ENCODE measurements at regions not wholly inside any gene's neighbourhood (a gene's known extent, or its start where the extent isn't known, plus 50 kb on each side); places are given as distances from the start of the nearest gene placed in this dataset.

DNA sequence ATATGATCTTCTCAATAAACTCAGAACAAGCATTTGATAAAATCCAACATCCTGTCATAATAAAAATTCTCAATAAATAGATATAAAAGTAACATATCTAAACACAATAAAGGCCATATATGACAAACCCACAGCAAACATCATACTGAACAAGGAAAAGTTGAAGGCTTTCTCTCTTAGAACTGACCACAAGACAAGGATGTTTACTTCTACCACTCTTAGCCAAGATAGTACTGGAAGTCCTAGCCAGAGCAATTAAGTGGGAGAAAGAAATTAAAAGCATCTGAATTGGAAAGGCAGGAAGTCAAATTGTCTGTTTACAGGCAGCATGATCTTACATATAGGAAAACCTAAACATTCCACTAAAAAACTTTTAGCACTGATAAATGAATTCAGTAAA lies 510.9 kb downstream of the ANKRD7 start:
- TF ChIP-seq EHMT2 (IDR thresholded peaks at IDR 0.05; ENCODE audit: low read depth) (no peak), POLR2A (IDR thresholded peaks at IDR 0.05; ENCODE audit: low read length) (no peak), HOXA7 (CRISPR knock-in tag; IDR thresholded peaks at IDR 0.05) (no peak)
- TF ChIP-seq, protein P1, sequence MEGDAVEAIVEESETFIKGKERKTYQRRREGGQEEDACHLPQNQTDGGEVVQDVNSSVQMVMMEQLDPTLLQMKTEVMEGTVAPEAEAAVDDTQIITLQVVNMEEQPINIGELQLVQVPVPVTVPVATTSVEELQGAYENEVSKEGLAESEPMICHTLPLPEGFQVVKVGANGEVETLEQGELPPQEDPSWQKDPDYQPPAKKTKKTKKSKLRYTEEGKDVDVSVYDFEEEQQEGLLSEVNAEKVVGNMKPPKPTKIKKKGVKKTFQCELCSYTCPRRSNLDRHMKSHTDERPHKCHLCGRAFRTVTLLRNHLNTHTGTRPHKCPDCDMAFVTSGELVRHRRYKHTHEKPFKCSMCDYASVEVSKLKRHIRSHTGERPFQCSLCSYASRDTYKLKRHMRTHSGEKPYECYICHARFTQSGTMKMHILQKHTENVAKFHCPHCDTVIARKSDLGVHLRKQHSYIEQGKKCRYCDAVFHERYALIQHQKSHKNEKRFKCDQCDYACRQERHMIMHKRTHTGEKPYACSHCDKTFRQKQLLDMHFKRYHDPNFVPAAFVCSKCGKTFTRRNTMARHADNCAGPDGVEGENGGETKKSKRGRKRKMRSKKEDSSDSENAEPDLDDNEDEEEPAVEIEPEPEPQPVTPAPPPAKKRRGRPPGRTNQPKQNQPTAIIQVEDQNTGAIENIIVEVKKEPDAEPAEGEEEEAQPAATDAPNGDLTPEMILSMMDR (IDR thresholded peaks at IDR 0.05), result no peak
- TF ChIP-seq, protein P2, sequence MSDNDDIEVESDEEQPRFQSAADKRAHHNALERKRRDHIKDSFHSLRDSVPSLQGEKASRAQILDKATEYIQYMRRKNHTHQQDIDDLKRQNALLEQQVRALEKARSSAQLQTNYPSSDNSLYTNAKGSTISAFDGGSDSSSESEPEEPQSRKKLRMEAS (IDR thresholded peaks at IDR 0.05), result no peak
- TF ChIP-seq, protein P3, sequence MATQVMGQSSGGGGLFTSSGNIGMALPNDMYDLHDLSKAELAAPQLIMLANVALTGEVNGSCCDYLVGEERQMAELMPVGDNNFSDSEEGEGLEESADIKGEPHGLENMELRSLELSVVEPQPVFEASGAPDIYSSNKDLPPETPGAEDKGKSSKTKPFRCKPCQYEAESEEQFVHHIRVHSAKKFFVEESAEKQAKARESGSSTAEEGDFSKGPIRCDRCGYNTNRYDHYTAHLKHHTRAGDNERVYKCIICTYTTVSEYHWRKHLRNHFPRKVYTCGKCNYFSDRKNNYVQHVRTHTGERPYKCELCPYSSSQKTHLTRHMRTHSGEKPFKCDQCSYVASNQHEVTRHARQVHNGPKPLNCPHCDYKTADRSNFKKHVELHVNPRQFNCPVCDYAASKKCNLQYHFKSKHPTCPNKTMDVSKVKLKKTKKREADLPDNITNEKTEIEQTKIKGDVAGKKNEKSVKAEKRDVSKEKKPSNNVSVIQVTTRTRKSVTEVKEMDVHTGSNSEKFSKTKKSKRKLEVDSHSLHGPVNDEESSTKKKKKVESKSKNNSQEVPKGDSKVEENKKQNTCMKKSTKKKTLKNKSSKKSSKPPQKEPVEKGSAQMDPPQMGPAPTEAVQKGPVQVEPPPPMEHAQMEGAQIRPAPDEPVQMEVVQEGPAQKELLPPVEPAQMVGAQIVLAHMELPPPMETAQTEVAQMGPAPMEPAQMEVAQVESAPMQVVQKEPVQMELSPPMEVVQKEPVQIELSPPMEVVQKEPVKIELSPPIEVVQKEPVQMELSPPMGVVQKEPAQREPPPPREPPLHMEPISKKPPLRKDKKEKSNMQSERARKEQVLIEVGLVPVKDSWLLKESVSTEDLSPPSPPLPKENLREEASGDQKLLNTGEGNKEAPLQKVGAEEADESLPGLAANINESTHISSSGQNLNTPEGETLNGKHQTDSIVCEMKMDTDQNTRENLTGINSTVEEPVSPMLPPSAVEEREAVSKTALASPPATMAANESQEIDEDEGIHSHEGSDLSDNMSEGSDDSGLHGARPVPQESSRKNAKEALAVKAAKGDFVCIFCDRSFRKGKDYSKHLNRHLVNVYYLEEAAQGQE (IDR thresholded peaks at IDR 0.05), result no peak
